Adipose tissue (tissue), 3 donors: ENCODE measurements at regions not wholly inside any gene's neighbourhood (a gene's known extent, or its start where the extent isn't known, plus 50 kb on each side); places are given as distances from the start of the nearest gene placed in this dataset.

ENCODE experiments used
- H3K27ac ChIP-seq: one replicate; pipeline ENCODE4 v1.5.1; 2013; ENCODE audit warnings: low read depth, low read length
- WGBS, 3 donors: extraction: QIAGEN DNeasy Blood & Tissue Kit; methylation state at CpG; one replicate each; pipeline ENCODE4 v1.1.7; 2013; 5-methylcytosine and 5-hydroxymethylcytosine counted together
- donor health status: healthy with polysubstance abuse.
- donor health status: Bipolar disorder and iron deficiency.
- donor health status: healthy.

- H3K27ac ChIP-seq: no peak overlapping the region
- 74 to 81% (median 75%) methylated on average over 3 of the region's 3 CpGs for WGBS, 3 donors
Observed at GRCh38 chr15:95970326-95970725, 360.2 kb upstream of the NR2F2 start.

DNA sequence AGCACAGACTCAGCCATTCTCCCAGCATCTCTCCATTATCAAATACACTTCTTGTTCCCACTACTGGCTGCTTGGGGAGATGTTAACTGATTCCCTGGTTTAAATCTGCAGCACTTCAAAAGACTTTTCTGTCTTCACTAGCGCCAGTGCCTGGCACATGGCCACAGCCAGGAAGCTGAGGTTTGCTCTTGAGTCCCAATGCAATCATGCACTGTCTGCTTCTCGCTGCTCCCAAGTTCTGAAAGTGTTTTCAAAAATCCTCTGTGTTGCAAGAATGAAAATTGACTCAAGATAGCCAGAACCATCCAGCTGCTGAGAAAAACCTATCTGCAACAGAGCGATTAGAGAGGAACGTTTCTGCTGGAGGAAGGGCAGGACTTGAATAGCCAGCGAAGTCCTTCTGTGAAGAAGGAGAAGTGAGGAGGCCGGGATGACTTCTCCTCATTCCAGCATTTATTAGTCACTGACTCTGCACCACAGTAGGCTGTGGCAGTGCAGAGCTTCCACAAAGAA, 358.4 kb upstream of the NR2F2 start:
- no peak overlapping the region for H3K27ac ChIP-seq
- WGBS, 3 donors: 37 to 65% (median 46%) methylated on average over 6 of the region's 6 CpGs

GRCh38 chr15:95972812-95973211, 357.7 kb upstream of the NR2F2 start:
- H3K27ac ChIP-seq: no peak overlapping the region
- 87 to 95% (median 95%) methylated on average over 4 of the region's 4 CpGs for WGBS, 3 donors

- WGBS, 3 donors: 60 to 68% (median 66%) methylated on average over 7 of the region's 7 CpGs
Observed at GRCh38 chr15:95973566-95974256, 356.8 kb upstream of the NR2F2 start.

DNA sequence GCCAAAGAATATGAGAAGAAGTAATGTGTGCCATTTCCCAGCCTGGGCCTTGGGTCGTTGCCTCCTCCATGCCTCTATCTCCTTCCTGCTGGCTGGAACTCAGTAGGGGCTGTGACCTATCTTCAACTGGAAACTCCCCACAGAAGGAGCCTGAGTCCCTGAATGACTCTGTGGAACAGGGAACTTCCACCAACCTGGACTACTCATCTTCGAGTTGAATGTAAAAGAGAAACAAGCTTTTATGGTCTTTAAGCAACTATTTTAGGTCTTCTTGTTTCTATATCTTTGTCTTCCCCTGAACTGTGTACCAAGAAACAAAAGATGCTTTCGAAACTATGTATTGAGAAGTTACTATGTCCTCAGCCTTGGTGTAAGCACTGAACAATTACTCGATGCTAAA, 355.3 kb upstream of the NR2F2 start:
- 71 to 88% (median 84%) methylated on average over 4 of the region's 4 CpGs for WGBS, 3 donors
- no peak overlapping the region for H3K27ac ChIP-seq

More at GRCh38 chr15:95973566-95974256, 356.8 kb upstream of the NR2F2 start:
- H3K27ac ChIP-seq: no peak overlapping the region

GRCh38 chr15:95979286-95979685, 351.2 kb upstream of the NR2F2 start:
- no peak overlapping the region for H3K27ac ChIP-seq
- WGBS, 3 donors: 92 to 95% (median 94%) methylated on average over 3 of the region's 3 CpGs

DNA sequence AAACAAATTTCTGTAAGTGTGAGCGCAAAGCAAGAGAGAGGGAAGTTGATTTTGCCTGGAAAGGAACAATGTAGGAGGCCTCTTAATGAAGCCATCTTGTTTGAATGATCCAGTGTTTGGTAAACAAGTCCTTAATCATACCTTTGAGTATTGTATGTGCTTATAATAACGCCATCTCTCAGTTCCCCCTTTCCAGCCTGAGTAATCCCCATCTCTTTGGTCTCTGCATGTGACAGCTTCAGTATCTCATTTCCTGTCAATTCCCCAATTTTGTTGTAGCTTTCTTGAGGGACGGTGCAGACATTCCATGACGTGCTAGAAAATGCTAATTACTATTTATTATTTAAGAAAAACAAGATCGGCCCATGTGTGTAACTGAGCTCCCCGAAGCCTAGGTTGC, 349.3 kb upstream of the NR2F2 start:
- 91 to 93% (median 92%) methylated on average over 6 of the region's 6 CpGs for WGBS, 3 donors
- H3K27ac ChIP-seq: no peak overlapping the region

DNA sequence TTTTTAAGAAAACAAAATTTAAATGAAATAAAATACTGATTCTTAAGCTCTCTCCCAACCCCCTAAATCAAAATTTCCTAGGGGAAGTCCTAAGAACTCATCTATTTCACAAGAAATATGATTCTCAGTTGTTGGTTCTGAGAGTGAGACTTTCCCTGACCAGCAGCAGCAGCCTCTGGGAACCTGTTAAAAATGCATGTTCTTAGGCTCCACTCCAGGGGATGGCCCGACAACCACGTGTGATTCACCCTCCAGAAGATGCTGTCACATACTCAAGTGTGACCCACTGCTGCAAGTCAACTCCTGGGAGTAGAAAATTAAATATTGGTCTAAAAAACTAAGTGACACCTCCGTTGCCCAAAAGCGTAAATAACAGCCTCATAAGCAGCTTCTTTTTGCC, 343.2 kb upstream of the NR2F2 start:
- no peak overlapping the region for H3K27ac ChIP-seq
- 68 to 75% (median 72%) methylated on average over 4 of the region's 4 CpGs for WGBS, 3 donors

DNA sequence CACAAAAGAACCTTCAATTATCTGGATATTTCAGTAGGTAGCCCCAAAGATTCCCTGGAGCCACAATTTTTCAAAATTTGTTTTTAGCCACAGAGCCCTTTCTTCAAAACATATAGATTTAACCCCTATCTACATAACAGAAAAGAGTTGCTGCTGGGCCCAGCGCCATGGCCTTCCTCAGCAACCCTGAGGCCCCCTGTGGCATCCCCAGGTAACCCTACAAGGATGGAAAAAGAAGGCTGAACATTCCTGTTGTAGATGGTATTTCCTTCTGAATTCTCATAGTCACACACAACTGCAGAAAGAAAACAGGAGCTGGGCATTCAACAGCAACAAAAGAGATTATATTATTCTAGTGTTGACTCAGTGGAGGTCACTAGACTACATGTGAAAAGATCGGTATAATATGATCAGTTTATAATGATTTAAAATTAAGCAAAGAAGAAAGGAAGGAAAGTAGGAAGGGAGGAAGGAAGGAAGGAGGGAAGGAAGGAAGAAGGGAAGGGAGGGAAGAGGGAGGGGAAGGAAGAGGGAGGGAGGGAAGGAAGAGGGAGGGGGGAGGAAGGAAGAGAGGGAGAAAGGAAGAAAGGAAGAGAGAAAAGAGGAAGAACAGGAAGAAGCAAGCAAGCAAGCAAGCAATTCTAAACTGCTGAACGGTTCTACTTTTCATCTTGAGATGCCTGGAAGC, 342.5 kb upstream of the NR2F2 start:
- H3K27ac ChIP-seq: no peak overlapping the region
- WGBS, 3 donors: 65 to 73% (median 70%) methylated on average over 3 of the region's 3 CpGs

- no peak overlapping the region for H3K27ac ChIP-seq
- WGBS, 3 donors: 60 to 70% (median 69%) methylated on average over 4 of the region's 4 CpGs
Observed at GRCh38 chr15:95988574-95988887, 342.0 kb upstream of the NR2F2 start.

DNA sequence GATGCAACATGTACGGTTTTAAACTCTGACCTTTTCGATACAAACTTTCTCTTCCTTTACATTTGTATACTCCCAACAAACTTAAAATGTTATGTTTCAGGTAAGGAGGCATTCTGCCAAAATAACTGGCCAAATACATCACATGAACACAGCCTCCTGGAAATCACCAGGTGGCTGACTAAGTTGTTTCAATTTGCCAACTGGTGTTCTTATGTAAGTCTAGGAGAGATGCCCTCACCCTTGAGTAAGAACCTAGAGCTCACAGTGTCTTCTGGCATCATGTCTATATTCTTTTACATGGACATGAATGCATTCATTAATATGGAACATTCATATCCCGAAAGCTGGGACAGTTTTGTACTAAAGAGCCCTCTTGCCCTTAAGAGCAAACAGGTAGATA, 341.1 kb upstream of the NR2F2 start:
- 90 to 94% (median 91%) methylated on average over 3 of the region's 3 CpGs for WGBS, 3 donors
- H3K27ac ChIP-seq: no peak overlapping the region

- WGBS, 3 donors: 71 to 80% (median 73%) methylated on average over 4 of the region's 4 CpGs
- H3K27ac ChIP-seq: no peak overlapping the region
Observed at GRCh38 chr15:95990833-95991232, 339.7 kb upstream of the NR2F2 start.

GRCh38 chr15:95994418-95994817, 336.1 kb upstream of the NR2F2 start:
- 78 to 91% (median 79%) methylated on average over 4 of the region's 4 CpGs for WGBS, 3 donors
- no peak overlapping the region for H3K27ac ChIP-seq

DNA sequence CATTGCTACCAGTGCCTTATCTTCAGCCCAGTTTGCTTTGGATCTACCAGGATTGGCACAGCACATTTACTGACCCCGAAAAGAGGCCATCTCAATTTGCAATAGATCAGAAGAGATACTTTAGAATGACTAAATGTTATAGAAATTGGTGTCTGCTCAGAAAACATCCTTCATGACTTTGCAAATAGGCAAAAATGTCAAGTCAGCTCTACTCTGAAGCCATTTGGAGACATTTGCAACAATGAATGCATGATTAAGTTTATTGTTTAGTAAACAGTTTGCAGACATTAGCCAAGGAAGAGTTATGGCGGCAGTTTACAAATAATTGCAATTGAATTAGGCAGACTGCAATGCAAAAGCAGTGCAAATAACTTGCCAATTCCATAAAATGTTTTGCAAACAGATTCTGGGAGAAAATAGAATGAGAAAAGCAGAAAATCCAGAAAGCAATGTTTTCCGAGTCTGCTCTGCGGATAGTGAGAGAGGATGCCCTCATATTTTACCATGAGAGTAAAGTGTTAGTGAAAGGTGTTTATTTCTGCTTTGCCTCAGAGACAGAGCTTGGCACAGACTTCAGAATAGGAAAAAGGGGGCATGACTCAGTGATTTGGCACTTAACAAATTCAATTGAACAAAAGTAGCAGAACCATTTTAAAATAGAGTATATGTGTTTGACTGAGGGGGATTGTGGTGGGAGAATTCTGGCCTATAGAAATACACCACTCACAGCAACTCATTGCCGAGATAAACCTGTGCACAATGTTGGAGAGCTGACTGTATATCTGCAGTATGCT, 334.9 kb upstream of the NR2F2 start:
- H3K27ac ChIP-seq: no peak overlapping the region
- WGBS, 3 donors: 82 to 86% (median 83%) methylated on average over 5 of the region's 5 CpGs

DNA sequence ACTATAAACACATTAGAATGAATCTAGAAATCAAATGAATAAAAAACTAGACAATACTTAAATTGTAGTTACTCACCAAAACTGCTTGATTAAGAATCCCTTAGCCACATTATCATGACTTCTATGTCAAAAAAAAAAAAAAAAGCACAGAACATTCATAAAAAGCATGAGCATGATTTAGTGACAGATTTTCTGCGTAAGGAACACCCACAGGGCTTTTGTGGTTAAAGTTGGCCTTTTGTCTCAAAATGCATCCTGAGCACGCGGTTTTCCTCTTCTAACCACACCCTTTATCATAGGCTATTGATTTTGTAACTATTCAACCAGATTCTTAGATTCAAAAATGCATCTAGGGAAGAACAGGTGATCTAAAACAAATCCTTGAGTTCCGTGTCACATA, 334.0 kb upstream of the NR2F2 start:
- 49 to 67% (median 59%) methylated on average over 4 of the region's 4 CpGs for WGBS, 3 donors
- no peak overlapping the region for H3K27ac ChIP-seq

GRCh38 chr15:95998935-95999334, 331.6 kb upstream of the NR2F2 start:
- 94 to 96% (median 95%) methylated on average over 4 of the region's 4 CpGs for WGBS, 3 donors
- H3K27ac ChIP-seq: no peak overlapping the region

GRCh38 chr15:96002890-96003859, 327.3 kb upstream of the NR2F2 start:
- 92 to 94% (median 93%) methylated on average over 5 of the region's 5 CpGs for WGBS, 3 donors
- H3K27ac ChIP-seq: no peak overlapping the region

GRCh38 chr15:96005906-96006305, 324.6 kb upstream of the NR2F2 start:
- WGBS, 3 donors: 80 to 81% (median 81%) methylated on average over 2 of the region's 2 CpGs
- H3K27ac ChIP-seq: no peak overlapping the region
